Endothelial cell of umbilical vein (primary cell): ENCODE measurements at regions not wholly inside any gene's neighbourhood (a gene's known extent, or its start where the extent isn't known, plus 50 kb on each side); places are given as distances from the start of the nearest gene placed in this dataset.

ENCODE experiments used
- BruUV-seq: library from RNA; stranded (reverse); fragments of 400-500 nt; replicated peaks from 2 replicates; lab custom pipeline; 2021; lab: Mats Ljungman, UMichigan
- CTCF ChIA-PET: fragments of 300-600, 350-600 bp; sonication (Branson Sonifier 250); formaldehyde crosslinking; loops from one replicate; lab custom pipeline; 2021; ENCODE audit warnings: antibody characterized with exemption, inconsistent platforms; lab: Charles Lee
- POLR2A ChIA-PET: fragments of 300-600, 350-600 bp; sonication (Branson Sonifier 250); formaldehyde crosslinking; loops from one replicate; lab custom pipeline; 2021; ENCODE audit warnings: antibody characterized with exemption, inconsistent platforms; lab: Charles Lee
- DNase-seq: peaks from one replicate; pipeline ENCODE4 v3.0.0-alpha.2; 2011; ENCODE audit warnings: low read depth, low spot score
- FAIRE-seq: peaks from 2 replicates; lab custom pipeline; 2011; peaks lifted over from hg19 to GRCh38; lab: Jason Lieb, UNC
- H2AFZ ChIP-seq: 2 replicates; pipeline ENCODE4 v1.6.0; 2012; ENCODE audit warnings: low read depth, low read length, control low read depth, inconsistent platforms
- H3K27ac ChIP-seq: 2 replicates; pipeline ENCODE4 v1.5.1; 2011; ENCODE audit warnings: low read depth, mild to moderate bottlenecking, control low read depth, low read length, moderate library complexity; ENCODE audit not compliant: insufficient read depth
- H3K27me3 ChIP-seq, 2 experiments: 2 replicates each; pipeline versions ENCODE4 v1.6.0 to v1.6.1; 2011; ENCODE audit warnings: low read length in 2 of 2, mixed read lengths in 1 of 2; ENCODE audit not compliant: control insufficient read depth in 2 of 2, insufficient read depth in 2 of 2
- H3K36me3 ChIP-seq, 2 experiments: 2 replicates in 1 of 2; 3 replicates in 1 of 2; pipeline ENCODE4 v1.5.1; 2011; ENCODE audit warnings: low read length in 2 of 2, mild to moderate bottlenecking in 1 of 2, moderate library complexity in 1 of 2; ENCODE audit not compliant: control insufficient read depth in 2 of 2, insufficient read depth in 2 of 2; ENCODE audit errors: extremely low read depth in 1 of 2
- H3K4me1 ChIP-seq: 3 replicates; pipeline ENCODE4 v1.5.1; 2011; ENCODE audit warnings: mild to moderate bottlenecking, low read length; ENCODE audit not compliant: control insufficient read depth, insufficient read depth; ENCODE audit errors: extremely low read depth
- H3K4me2 ChIP-seq: 2 replicates; pipeline ENCODE4 v1.6.1; 2011; ENCODE audit warnings: low read length, control low read depth, mixed read lengths; ENCODE audit not compliant: insufficient read depth
- H3K4me3 ChIP-seq, 3 experiments: fragments of 200-600 bp in 1 of 3; sonication (generic), shearing (Covaris generic) in 1 of 3; replicated peaks in 1 of 3; 2 replicates each; pipeline ENCODE4 v1.5.1; 2011 to 2016; ENCODE audit warnings: control low read depth in 3 of 3, low read length in 3 of 3, mild to moderate bottlenecking in 2 of 3, inconsistent platforms in 1 of 3, low read depth in 1 of 3, moderate library complexity in 1 of 3; ENCODE audit not compliant: insufficient read depth in 1 of 3
- H3K79me2 ChIP-seq: 2 replicates; pipeline ENCODE4 v1.6.0; 2012; ENCODE audit warnings: low read length, inconsistent platforms; ENCODE audit not compliant: control insufficient read depth, insufficient read depth
- H3K9ac ChIP-seq: replicated peaks from 2 replicates; pipeline ENCODE3; 2011; ENCODE audit warnings: low read length, control low read depth; ENCODE audit not compliant: insufficient read depth; ENCODE audit errors: extremely low read depth
- H3K9me1 ChIP-seq: replicated peaks from 3 replicates; pipeline ENCODE4 v1.6.0; 2011; ENCODE audit warnings: mild to moderate bottlenecking, low read length; ENCODE audit not compliant: control insufficient read depth, insufficient read depth; ENCODE audit errors: extremely low read depth
- H3K9me3 ChIP-seq: replicated peaks from 2 replicates; pipeline ENCODE4 v1.5.1; 2012; ENCODE audit warnings: low read length, inconsistent platforms; ENCODE audit not compliant: control insufficient read depth, insufficient read depth
- H4K20me1 ChIP-seq: replicated peaks from 2 replicates; pipeline ENCODE3; 2011; ENCODE audit warnings: mild to moderate bottlenecking, low read length; ENCODE audit not compliant: control insufficient read depth, insufficient read depth; ENCODE audit errors: extremely low read depth
- CTCF ChIP-seq, 2 donors: IDR thresholded peaks; 1 replicate in 1 of 2; 2 replicates in 1 of 2; pipeline ENCODE4 v1.5.1; 2011; ENCODE audit warnings: low read length in 2 of 2, mild to moderate bottlenecking in 2 of 2, moderate library complexity in 2 of 2, control low read depth in 1 of 2, inconsistent platforms in 1 of 2, low read depth in 1 of 2; ENCODE audit not compliant: insufficient read depth in 1 of 2; ENCODE audit errors: extremely low read depth in 1 of 2
- EZH2 ChIP-seq: IDR thresholded peaks from 2 replicates; pipeline ENCODE4 v1.6.1; 2012; ENCODE audit warnings: borderline replicate concordance, low read depth, mild to moderate bottlenecking, moderate library complexity, low read length, inconsistent platforms; ENCODE audit not compliant: severe bottlenecking
- FOS ChIP-seq: IDR thresholded peaks from 2 replicates; pipeline ENCODE4 v1.6.1; 2011; ENCODE audit warnings: mild to moderate bottlenecking, low read length, moderate library complexity, borderline replicate concordance; ENCODE audit not compliant: insufficient read depth
- GATA2 ChIP-seq: IDR thresholded peaks from 2 replicates; pipeline ENCODE4 v1.7.0; 2011; ENCODE audit warnings: low read depth, mild to moderate bottlenecking, moderate library complexity, mixed read lengths, low read length; ENCODE audit not compliant: insufficient read length, insufficient read depth
- JUN ChIP-seq: IDR thresholded peaks from 2 replicates; pipeline ENCODE4 v1.6.1; 2011; ENCODE audit warnings: borderline replicate concordance, low read depth; ENCODE audit not compliant: insufficient read length, insufficient read depth
- MAX ChIP-seq: IDR thresholded peaks from 2 replicates; pipeline ENCODE4 v1.6.1; 2011; ENCODE audit not compliant: insufficient read depth, insufficient read length
- MYC ChIP-seq: IDR thresholded peaks from one replicate; pipeline ENCODE4 v1.6.1; 2011; ENCODE audit warnings: mild to moderate bottlenecking, low read depth, low read length
- POLR2A ChIP-seq: IDR thresholded peaks from 2 replicates; pipeline ENCODE4 v1.6.1; 2012; ENCODE audit warnings: low read depth, mild to moderate bottlenecking, control low read depth, low read length
- POLR2AphosphoS5 ChIP-seq: IDR thresholded peaks from 2 replicates; pipeline ENCODE4 v1.6.1; 2012; ENCODE audit warnings: low read depth, mild to moderate bottlenecking, control low read depth, low read length, moderate library complexity; ENCODE audit not compliant: insufficient read depth
- dilution Hi-C: fragments of 300-500 bp; cut with MboI; formaldehyde crosslinking; loops from one replicate; pipeline ENCODE4 v1.15.0; 2019; ENCODE audit warnings: low sequenced_read_pairs; ENCODE audit not compliant: extremely low pct_ligation_motif_present
- intact Hi-C: fragments of 100-400 bp; cut with micrococcal nuclease; formaldehyde crosslinking; loops from one replicate; pipeline ENCODE4 v1.10.0; 2022

DNA sequence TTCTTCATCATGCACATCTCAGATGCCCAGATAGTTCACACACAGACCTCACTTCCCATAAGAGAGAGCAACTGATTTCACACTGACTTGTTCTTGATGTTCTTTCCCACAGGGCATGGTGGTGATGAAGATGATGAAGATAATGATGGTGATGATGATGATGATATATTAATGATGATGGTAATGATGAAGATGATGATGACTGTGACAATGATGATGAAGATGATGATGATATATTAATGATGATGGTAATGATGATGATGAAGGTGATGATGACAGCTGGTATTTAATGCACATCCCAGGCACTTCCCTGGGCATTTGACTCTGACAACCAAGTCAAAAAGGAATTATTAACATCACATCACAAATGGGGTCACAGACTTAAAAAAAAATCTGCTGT lies 225.2 kb downstream of the MAF start:
- no peak overlapping the region for H3K4me2 ChIP-seq
- no peak overlapping the region for H3K4me3 ChIP-seq
- no peaks in the 10 kb centered on the region for H3K4me1 ChIP-seq
- TF ChIP-seq EZH2 (no peak), MYC (no peak), FOS (no peak), JUN (no peak), MAX (no peak), CTCF (IDR thresholded peaks at IDR 0.05; ENCODE audit: extremely low read depth in 1 of 2, insufficient read depth in 1 of 2, low read depth in 1 of 2, low read length in 2 of 2) (no peak), GATA2 (no peak), POLR2AphosphoS5 (no peak), POLR2A (no peak)
- intact Hi-C loops (no loop called here), dilution Hi-C loops (no loop called here)
- ChIA-PET POLR2A (no interaction called here), CTCF (no interaction called here)
- no peaks in the 10 kb centered on the region for H3K9me1 ChIP-seq
- H3K27ac ChIP-seq = no peak overlapping the region
- H4K20me1 ChIP-seq = no peaks in the 10 kb centered on the region
- BruUV-seq = no TSS peak
- peaks cover 2% of the 10 kb centered on the region for H3K9me3 ChIP-seq
- no peaks in the 10 kb centered on the region for H3K27me3 ChIP-seq
- H3K9ac ChIP-seq = no peak overlapping the region
- no peaks in the 10 kb centered on the region for H3K79me2 ChIP-seq
- no peak for FAIRE-seq
- no peak for DNase-seq
- H3K36me3 ChIP-seq = no peaks in the 10 kb centered on the region
- H2AFZ ChIP-seq = no peak overlapping the region
